Testis (tissue), 2 donors: ENCODE measurements at regions not wholly inside any gene's neighbourhood (a gene's known extent, or its start where the extent isn't known, plus 50 kb on each side); places are given as distances from the start of the nearest gene placed in this dataset.

ENCODE experiments used
- CTCF ChIP-seq, 3 experiments: fragments of 450-650 bp in 2 of 3; fragments of 200-600 bp in 1 of 3; sonication (generic) in 1 of 3; IDR thresholded peaks; one replicate each; pipeline ENCODE4 v1.5.1; 2016 to 2019; ENCODE audit warnings: antibody characterized with exemption in 3 of 3, mild to moderate bottlenecking in 2 of 3, moderate library complexity in 1 of 3
- POLR2A ChIP-seq: fragments of 450-650 bp; IDR thresholded peaks from one replicate; pipeline ENCODE4 v1.6.1; 2017; ENCODE audit warnings: antibody characterized with exemption, mild to moderate bottlenecking, moderate library complexity

- no peak for TF ChIP-seq CTCF (IDR thresholded peaks at IDR 0.05)
- no peak for TF ChIP-seq POLR2A
Observed at GRCh38 chr17:62303476-62303875, 76.9 kb upstream of the EFCAB3 start.
